Liver (tissue), 3 donors: ENCODE measurements at regions not wholly inside any gene's neighbourhood (a gene's known extent, or its start where the extent isn't known, plus 50 kb on each side); places are given as distances from the start of the nearest gene placed in this dataset.

Experiments used
- EGR1 ChIP-seq, 2 donors: IDR thresholded peaks; 2 replicates each; pipeline ENCODE4 v1.6.1; 2016 to 2018; ENCODE audit warnings: antibody characterized with exemption in 2 of 2, low read depth in 2 of 2
- GABPA ChIP-seq, 2 donors: IDR thresholded peaks in 1 of 2; conservative IDR thresholded peaks in 1 of 2; 2 replicates each; pipeline ENCODE4 v1.6.1; 2016; ENCODE audit warnings: antibody characterized with exemption in 2 of 2, mild to moderate bottlenecking in 1 of 2, moderate library complexity in 1 of 2
- JUND ChIP-seq, 2 donors: IDR thresholded peaks; 2 replicates each; pipeline ENCODE4 v1.6.1; 2016; ENCODE audit warnings: antibody characterized with exemption in 2 of 2
- SP1 ChIP-seq: IDR thresholded peaks from 2 replicates; pipeline ENCODE4 v1.6.1; 2018; ENCODE audit warnings: antibody characterized with exemption, mild to moderate bottlenecking
- TF ChIP-seq, protein P1 (sequence below): fragments of 150-350 bp; IDR thresholded peaks from 2 replicates; pipeline ENCODE4 v1.5.1; 2017; ENCODE audit warnings: improper control_type of control experiment, low read depth, low read length; ENCODE audit not compliant: missing input control
- TF ChIP-seq, protein P2 (sequence below): IDR thresholded peaks from 2 replicates; pipeline ENCODE4 v1.6.1; 2016; ENCODE audit warnings: antibody characterized with exemption
- TF ChIP-seq, protein P3 (sequence below): IDR thresholded peaks from 2 replicates; pipeline ENCODE4 v1.6.1; 2016; ENCODE audit warnings: antibody characterized with exemption, mild to moderate bottlenecking
- donor health status: healthy.
- donor health status: healthy.

DNA sequence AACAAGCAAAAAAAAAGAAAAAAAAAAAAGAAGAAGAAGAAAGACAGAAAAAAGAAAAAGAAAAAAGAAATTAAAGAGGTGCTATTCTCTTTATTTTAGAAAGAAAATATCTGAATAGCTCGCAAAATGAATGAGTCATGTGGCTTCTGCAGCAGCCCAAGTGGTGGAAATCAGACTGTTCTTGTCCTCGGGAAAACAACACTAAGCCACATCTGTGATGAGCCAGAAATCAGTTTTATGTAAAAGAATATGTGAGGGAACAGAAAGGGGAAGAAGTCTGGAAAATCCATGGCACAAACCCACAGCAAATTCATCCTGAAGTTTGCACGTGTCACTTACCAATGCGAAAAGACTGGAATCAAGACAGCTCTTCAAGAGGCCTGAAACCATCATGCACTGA, 118.7 kb upstream of the GAS1 start:
- TF ChIP-seq, protein P1, sequence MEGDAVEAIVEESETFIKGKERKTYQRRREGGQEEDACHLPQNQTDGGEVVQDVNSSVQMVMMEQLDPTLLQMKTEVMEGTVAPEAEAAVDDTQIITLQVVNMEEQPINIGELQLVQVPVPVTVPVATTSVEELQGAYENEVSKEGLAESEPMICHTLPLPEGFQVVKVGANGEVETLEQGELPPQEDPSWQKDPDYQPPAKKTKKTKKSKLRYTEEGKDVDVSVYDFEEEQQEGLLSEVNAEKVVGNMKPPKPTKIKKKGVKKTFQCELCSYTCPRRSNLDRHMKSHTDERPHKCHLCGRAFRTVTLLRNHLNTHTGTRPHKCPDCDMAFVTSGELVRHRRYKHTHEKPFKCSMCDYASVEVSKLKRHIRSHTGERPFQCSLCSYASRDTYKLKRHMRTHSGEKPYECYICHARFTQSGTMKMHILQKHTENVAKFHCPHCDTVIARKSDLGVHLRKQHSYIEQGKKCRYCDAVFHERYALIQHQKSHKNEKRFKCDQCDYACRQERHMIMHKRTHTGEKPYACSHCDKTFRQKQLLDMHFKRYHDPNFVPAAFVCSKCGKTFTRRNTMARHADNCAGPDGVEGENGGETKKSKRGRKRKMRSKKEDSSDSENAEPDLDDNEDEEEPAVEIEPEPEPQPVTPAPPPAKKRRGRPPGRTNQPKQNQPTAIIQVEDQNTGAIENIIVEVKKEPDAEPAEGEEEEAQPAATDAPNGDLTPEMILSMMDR = no peak
- TF ChIP-seq GABPA (IDR thresholded peaks at IDR 0.05 in 1 of 2, conservative IDR thresholded peaks at IDR 0.05 in 1 of 2) (no peak), SP1 (no peak), EGR1 (IDR thresholded peaks at IDR 0.05; ENCODE audit: low read depth in 2 of 2) (no peak), JUND (IDR thresholded peaks at IDR 0.05) (no peak)
- TF ChIP-seq, protein P2, sequence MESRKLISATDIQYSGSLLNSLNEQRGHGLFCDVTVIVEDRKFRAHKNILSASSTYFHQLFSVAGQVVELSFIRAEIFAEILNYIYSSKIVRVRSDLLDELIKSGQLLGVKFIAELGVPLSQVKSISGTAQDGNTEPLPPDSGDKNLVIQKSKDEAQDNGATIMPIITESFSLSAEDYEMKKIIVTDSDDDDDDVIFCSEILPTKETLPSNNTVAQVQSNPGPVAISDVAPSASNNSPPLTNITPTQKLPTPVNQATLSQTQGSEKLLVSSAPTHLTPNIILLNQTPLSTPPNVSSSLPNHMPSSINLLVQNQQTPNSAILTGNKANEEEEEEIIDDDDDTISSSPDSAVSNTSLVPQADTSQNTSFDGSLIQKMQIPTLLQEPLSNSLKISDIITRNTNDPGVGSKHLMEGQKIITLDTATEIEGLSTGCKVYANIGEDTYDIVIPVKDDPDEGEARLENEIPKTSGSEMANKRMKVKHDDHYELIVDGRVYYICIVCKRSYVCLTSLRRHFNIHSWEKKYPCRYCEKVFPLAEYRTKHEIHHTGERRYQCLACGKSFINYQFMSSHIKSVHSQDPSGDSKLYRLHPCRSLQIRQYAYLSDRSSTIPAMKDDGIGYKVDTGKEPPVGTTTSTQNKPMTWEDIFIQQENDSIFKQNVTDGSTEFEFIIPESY = no peak
- TF ChIP-seq, protein P3, sequence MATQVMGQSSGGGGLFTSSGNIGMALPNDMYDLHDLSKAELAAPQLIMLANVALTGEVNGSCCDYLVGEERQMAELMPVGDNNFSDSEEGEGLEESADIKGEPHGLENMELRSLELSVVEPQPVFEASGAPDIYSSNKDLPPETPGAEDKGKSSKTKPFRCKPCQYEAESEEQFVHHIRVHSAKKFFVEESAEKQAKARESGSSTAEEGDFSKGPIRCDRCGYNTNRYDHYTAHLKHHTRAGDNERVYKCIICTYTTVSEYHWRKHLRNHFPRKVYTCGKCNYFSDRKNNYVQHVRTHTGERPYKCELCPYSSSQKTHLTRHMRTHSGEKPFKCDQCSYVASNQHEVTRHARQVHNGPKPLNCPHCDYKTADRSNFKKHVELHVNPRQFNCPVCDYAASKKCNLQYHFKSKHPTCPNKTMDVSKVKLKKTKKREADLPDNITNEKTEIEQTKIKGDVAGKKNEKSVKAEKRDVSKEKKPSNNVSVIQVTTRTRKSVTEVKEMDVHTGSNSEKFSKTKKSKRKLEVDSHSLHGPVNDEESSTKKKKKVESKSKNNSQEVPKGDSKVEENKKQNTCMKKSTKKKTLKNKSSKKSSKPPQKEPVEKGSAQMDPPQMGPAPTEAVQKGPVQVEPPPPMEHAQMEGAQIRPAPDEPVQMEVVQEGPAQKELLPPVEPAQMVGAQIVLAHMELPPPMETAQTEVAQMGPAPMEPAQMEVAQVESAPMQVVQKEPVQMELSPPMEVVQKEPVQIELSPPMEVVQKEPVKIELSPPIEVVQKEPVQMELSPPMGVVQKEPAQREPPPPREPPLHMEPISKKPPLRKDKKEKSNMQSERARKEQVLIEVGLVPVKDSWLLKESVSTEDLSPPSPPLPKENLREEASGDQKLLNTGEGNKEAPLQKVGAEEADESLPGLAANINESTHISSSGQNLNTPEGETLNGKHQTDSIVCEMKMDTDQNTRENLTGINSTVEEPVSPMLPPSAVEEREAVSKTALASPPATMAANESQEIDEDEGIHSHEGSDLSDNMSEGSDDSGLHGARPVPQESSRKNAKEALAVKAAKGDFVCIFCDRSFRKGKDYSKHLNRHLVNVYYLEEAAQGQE = no peak
